Stimulated activated CD8-positive, alpha-beta memory T cell treated with anti-CD3 and anti-CD28 coated beads, Interleukin-12 subunit alpha, Interleukin-12 subunit beta, amount 100 ng/mL, for 24 hours (primary cell): ENCODE measurements at regions not wholly inside any gene's neighbourhood (a gene's known extent, or its start where the extent isn't known, plus 50 kb on each side); places are given as distances from the start of the nearest gene placed in this dataset.
"Not testable (repeated sequence)": the region's sequence is repeated elsewhere in the genome, so short reads cannot be mapped to it uniquely, and the experiment has no call there.

ENCODE experiments used
- DNase-seq: peaks from one replicate; pipeline ENCODE4 v3.0.0-alpha.2; 2020; ENCODE audit errors: extremely low read depth

- DNase-seq, result no peak
Observed at GRCh38 chr12:13562915-13563742, 366.6 kb downstream of the EMP1 start.

- DNase-seq, result no peak
Observed at GRCh38 chr12:13561923-13562322, 365.4 kb downstream of the EMP1 start.

- no peak for DNase-seq
Observed at GRCh38 chr12:13559318-13559978, 362.9 kb downstream of the EMP1 start.

DNA sequence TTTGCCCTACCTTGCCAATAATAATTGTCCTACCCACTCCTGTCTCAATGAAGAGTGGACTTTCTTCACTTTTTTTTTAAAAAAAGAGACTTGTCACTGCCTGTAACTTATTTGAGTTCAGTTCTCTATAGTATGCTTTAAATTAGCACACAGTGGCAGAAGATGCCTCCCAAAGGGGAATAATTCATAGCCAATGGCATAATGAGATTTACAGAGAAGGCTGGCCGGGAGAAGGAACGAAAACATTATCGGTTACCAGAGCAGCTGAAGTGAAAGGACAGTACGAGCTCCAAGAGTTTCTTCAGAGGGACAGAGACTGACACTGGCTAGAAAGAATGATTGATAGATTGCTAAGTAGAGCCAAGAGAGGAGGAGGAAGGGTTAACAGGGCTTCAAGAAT lies 356.3 kb downstream of the EMP1 start:
- no peak for DNase-seq

- no peak for DNase-seq
Observed at GRCh38 chr12:13547283-13547682, 350.8 kb downstream of the EMP1 start.

DNA sequence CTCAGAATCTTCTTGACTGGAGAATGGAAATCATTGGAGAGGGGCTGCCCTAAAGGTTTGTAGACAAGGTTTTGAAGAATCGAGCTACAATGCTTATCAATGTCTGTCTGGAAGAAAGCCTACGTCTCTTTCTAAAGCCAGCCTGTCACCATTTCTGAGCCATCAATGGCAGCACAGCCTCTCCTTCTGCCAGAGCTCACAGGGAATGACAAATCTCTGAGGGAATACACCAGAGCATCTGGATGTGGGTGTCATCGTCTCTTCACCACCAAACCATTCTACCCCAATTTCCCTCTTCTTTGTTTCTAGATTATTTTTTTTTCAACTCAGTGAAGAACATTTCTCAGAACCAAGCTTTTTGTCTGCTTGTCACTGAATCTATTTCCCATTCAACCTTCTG lies 349.7 kb downstream of the EMP1 start:
- no peak for DNase-seq

DNA sequence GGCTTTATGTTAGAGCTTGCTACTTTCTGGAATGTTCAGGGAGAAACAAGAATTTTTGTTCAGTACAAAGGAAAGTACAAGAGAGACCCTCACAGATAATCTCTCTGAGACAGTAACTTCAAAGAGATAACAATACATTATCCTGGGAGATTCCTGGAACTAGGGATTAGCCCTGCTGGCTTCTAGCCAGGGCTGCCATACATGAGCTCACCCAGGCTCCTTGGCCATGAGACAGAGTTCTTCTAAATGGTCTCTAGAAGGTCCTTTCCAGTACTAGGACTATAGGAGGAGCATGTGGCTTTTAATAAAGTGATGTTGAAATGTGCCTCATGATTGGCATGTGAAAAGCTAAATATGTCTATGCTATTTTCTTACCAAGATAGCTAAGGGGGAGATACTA lies 342.5 kb downstream of the EMP1 start:
- no peak for DNase-seq

DNA sequence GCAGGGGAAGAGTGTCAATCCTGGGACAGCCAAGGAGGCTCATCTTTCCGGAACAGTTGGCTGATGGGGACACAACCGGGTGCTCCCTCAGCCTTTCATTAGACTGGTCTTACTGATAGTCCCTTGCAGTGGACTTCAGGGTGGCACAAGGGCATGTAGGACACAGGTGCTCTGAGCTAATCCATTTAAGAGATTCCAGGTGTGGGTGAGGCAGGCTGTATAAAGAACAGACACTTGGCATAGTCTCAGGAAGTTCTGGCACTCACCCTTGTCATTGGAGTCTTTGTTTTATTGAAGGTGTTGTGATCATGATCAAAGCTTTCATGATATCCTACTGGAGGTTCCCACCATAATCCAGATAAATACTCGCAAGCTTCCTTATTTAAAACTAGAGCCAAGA lies 341.6 kb downstream of the EMP1 start:
- DNase-seq, result no peak

GRCh38 chr12:13537623-13538022 lies 341.1 kb downstream of the EMP1 start:
- no peak for DNase-seq

GRCh38 chr12:13536219-13536910 lies 339.8 kb downstream of the EMP1 start:
- no peak for DNase-seq

- DNase-seq, result peak; percentile 1
Observed at GRCh38 chr12:13534645-13535398, 338.3 kb downstream of the EMP1 start.

GRCh38 chr12:13534242-13534641 lies 337.7 kb downstream of the EMP1 start:
- no peak for DNase-seq

GRCh38 chr12:13530966-13531365 lies 334.4 kb downstream of the EMP1 start:
- no peak for DNase-seq

DNA sequence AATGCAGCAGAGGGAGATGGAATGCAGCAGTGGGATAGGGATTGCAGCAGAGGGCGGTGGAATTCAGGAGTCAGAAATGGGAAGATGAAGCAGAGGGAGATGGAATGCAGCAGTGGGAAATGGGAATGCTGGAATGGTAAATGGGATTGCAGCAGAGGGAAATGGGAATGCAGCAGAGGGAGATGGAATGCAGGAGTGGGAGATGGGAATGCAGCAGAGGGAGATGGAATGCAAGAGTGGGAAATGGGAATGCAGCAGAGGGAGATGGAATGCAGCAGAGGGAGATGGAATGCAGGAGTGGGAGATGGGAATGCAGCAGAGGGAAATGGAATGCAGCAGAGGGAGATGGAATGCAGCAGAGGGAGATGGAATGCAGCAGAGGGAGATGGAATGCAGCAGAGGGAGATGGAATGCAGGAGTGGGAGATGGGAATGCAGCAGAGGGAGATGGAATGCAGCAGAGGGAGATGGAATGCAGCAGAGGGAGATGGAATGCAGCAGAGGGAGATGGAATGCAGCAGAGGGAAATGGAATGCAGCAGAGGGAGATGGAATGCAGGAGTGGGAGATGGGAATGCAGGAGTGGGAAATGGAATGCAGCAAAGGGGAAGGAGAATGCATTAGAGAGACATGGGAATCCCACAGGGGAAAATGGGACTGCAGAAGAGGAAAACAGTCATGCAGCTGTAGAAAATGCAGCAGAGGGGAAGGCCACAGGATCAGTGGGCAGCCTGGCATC lies 329.8 kb downstream of the EMP1 start:
- DNase-seq, result not testable (repeated sequence)

DNA sequence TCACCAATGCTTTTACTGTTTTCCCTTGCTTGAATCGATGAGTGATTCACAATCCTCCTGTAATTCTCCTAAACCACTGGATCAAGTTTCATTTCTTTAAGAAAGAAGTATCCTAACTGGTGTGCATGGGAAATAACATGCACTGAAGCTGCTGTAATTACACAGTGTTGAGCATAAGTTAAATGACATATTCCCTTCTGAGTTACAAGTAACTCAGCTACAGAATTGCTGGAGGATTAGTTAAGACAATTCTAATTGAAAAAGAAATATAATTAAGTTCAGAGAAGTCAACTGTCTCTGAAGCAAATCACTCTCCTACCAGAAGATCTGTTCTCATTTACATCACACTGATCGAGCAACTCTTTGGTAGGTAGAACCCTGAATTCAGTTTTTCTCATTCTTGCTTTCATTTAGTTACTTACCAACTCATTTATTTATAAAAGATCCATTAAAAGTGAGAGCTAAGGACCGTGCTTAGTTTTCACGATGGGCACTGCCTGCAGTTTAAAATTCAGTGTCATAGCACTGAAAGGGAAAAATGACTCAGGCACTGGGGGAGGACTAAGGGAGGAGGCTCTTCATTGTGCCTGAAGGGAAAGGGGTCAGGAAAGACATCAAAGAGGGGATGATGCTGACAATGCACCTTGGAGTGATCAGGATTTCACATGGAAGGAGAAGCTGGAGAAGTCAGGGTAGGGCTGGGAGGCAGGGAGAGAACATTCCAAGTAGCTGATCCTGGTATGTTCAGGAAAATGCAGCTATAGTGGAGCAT lies 327.2 kb downstream of the EMP1 start:
- no peak for DNase-seq

DNA sequence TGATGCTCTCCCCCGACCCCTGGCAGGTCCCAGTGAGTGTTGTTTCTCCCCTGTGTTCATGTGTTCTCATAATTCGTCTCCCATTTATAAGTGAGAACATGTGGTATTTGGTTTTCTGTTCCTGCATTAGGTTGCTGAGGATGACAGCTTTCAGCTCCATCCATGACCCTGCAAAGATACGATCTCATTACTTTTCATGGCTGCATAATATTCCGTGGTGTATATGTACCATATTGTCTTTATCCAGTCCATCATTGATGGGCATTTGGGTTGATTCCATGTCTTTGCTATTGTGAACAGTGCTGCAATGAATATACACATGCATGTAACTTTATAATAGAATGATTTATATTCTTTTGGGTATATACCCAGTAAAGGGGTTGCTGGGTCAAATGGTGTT lies 321.5 kb downstream of the EMP1 start:
- not testable (repeated sequence) for DNase-seq

- no peak for DNase-seq
Observed at GRCh38 chr12:13509740-13510139, 313.2 kb downstream of the EMP1 start.

DNA sequence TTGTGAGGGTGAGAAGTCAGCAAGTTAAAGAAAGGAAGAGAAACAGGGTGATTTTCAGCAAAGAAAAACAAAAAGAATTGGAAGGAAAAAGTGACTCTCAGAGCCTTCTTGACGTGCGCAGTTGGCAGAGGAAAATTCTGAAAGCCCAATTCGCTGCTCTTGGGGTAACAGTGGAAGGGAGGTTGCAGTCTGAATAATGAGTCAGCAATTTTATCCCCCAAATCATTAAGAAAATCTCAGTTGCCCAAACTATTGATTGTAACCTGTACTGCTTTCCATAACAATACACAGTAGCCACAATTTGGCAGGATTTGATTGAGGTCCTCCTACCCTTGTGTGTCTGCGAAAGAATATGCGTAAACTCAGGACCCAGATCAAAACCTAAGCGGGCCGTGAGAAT lies 309.1 kb downstream of the EMP1 start:
- DNase-seq, result no peak

- no peak for DNase-seq
Observed at GRCh38 chr12:13505224-13505623, 308.7 kb downstream of the EMP1 start.

DNA sequence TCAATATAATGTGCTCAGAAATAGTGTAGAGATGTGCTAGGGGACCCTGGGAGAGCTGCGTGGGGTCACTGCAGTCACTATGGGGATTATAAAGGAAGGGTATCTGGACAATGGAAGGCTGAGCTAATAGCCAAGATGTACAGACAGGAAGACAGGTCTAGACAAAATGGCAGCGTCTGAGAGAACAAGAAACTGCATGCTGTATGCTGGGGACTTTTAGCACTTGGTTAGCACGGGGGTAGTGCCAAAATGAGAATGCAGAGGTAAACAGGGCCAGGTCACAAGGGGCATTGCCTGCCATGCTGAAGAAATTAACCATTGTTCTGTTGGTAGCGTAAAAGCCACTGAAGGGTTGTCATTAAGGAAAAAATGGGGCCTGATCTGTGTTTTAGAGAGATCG lies 308.2 kb downstream of the EMP1 start:
- DNase-seq, result no peak

- no peak for DNase-seq
Observed at GRCh38 chr12:13504074-13504473, 307.5 kb downstream of the EMP1 start.
